SK-N-SH treated with all-trans-retinoic acid at 6 μM for 48 hours (cell line): ENCODE measurements at regions not wholly inside any gene's neighbourhood (a gene's known extent, or its start where the extent isn't known, plus 50 kb on each side); places are given as distances from the start of the nearest gene placed in this dataset.

Source experiments
- ARNTL ChIP-seq: fragments of 450-650 bp; formaldehyde crosslinking; IDR thresholded peaks from 2 replicates; pipeline ENCODE4 v1.5.0; 2020; ENCODE audit warnings: low read depth, mild to moderate bottlenecking, moderate library complexity, borderline replicate concordance
- ESRRG ChIP-seq: fragments of 250-450 bp; sonication (Bioruptor Pico); IDR thresholded peaks from 2 replicates; pipeline ENCODE4 v1.6.1; 2021; ENCODE audit warnings: mild to moderate bottlenecking
- GLIS3 ChIP-seq: fragments of 250-450 bp; sonication (Bioruptor Pico); IDR thresholded peaks from 2 replicates; pipeline ENCODE4 v1.5.0; 2020; ENCODE audit warnings: mild to moderate bottlenecking, moderate library complexity
- ISL1 ChIP-seq: fragments of 250-450 bp; sonication (Bioruptor Pico); IDR thresholded peaks from 2 replicates; pipeline ENCODE4 v2.1.2; 2022; ENCODE audit warnings: mild to moderate bottlenecking, moderate library complexity
- RARB ChIP-seq: fragments of 250-450 bp; sonication (Bioruptor Pico); IDR thresholded peaks from 2 replicates; pipeline ENCODE4 v1.8.0; 2021; ENCODE audit warnings: mild to moderate bottlenecking, moderate library complexity
- TOX ChIP-seq: fragments of 250-450 bp; sonication (Bioruptor Pico); IDR thresholded peaks from 2 replicates; pipeline ENCODE4 v1.8.0; 2021; ENCODE audit warnings: mild to moderate bottlenecking, moderate library complexity, borderline replicate concordance
- ZC3H10 ChIP-seq: fragments of 250-450 bp; sonication (Bioruptor Pico); IDR thresholded peaks from 2 replicates; pipeline ENCODE4 v1.5.1; 2021; ENCODE audit warnings: mild to moderate bottlenecking, moderate library complexity
- ZFP30 ChIP-seq: fragments of 450-650 bp; formaldehyde crosslinking; IDR thresholded peaks from 2 replicates; pipeline ENCODE4 v1.5.0; 2022; ENCODE audit warnings: mild to moderate bottlenecking, moderate library complexity
- TF ChIP-seq, protein P1 (sequence below): fragments of 250-450 bp; sonication (Bioruptor Pico); IDR thresholded peaks from 2 replicates; pipeline ENCODE4 v1.8.0; 2020; ENCODE audit warnings: mild to moderate bottlenecking, moderate library complexity, borderline replicate concordance
- TF ChIP-seq, protein P2 (sequence below): fragments of 250-450 bp; sonication (Bioruptor Pico); IDR thresholded peaks from 2 replicates; pipeline ENCODE4 v1.5.0; 2020; ENCODE audit warnings: mild to moderate bottlenecking, moderate library complexity
- TF ChIP-seq, protein P3 (sequence below): fragments of 250-450 bp; sonication (Bioruptor Pico); IDR thresholded peaks from 2 replicates; pipeline ENCODE4 v1.5.1; 2020; ENCODE audit warnings: low read depth, mild to moderate bottlenecking, moderate library complexity

DNA sequence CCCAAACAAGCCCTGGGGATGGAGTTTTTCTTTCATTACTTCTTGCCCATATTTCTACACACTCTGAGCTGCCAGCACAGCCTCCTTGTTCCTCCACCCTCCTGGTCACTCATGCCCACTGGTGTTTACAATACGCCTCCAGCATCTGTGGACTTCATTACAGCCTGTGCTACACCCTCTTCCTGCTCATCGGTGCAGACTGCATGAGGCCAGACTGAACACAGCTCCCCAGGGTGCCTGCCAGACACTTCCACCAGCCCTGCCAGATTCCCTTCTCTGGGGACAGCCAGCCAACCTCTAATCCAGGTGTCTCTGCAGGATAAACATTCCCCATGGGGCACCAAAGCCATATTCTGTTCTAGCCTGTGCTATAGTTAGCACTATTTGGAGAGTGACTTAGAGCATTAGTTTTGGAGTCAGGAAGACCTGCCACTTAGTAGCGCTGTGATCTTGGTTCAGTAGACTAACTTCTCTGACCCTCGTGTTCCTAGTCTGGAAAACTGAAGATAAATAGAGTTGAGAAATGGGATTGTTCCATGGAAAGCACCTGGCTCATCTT, 163.8 kb upstream of the KLF4 start:
- TF ChIP-seq GLIS3 (CRISPR knock-in tag) (no peak), ESRRG (CRISPR knock-in tag) (no peak), RARB (CRISPR knock-in tag) (no peak), TOX (CRISPR knock-in tag) (no peak), ISL1 (CRISPR knock-in tag) (no peak), ARNTL (CRISPR knock-in tag) (no peak), ZFP30 (CRISPR knock-in tag) (no peak), ZC3H10 (CRISPR knock-in tag) (no peak)
- TF ChIP-seq, protein P1, sequence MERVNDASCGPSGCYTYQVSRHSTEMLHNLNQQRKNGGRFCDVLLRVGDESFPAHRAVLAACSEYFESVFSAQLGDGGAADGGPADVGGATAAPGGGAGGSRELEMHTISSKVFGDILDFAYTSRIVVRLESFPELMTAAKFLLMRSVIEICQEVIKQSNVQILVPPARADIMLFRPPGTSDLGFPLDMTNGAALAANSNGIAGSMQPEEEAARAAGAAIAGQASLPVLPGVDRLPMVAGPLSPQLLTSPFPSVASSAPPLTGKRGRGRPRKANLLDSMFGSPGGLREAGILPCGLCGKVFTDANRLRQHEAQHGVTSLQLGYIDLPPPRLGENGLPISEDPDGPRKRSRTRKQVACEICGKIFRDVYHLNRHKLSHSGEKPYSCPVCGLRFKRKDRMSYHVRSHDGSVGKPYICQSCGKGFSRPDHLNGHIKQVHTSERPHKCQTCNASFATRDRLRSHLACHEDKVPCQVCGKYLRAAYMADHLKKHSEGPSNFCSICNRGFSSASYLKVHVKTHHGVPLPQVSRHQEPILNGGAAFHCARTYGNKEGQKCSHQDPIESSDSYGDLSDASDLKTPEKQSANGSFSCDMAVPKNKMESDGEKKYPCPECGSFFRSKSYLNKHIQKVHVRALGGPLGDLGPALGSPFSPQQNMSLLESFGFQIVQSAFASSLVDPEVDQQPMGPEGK (CRISPR knock-in tag), result no peak
- TF ChIP-seq, protein P2, sequence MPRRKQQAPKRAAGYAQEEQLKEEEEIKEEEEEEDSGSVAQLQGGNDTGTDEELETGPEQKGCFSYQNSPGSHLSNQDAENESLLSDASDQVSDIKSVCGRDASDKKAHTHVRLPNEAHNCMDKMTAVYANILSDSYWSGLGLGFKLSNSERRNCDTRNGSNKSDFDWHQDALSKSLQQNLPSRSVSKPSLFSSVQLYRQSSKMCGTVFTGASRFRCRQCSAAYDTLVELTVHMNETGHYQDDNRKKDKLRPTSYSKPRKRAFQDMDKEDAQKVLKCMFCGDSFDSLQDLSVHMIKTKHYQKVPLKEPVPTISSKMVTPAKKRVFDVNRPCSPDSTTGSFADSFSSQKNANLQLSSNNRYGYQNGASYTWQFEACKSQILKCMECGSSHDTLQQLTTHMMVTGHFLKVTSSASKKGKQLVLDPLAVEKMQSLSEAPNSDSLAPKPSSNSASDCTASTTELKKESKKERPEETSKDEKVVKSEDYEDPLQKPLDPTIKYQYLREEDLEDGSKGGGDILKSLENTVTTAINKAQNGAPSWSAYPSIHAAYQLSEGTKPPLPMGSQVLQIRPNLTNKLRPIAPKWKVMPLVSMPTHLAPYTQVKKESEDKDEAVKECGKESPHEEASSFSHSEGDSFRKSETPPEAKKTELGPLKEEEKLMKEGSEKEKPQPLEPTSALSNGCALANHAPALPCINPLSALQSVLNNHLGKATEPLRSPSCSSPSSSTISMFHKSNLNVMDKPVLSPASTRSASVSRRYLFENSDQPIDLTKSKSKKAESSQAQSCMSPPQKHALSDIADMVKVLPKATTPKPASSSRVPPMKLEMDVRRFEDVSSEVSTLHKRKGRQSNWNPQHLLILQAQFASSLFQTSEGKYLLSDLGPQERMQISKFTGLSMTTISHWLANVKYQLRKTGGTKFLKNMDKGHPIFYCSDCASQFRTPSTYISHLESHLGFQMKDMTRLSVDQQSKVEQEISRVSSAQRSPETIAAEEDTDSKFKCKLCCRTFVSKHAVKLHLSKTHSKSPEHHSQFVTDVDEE, result no peak
- TF ChIP-seq, protein P3, sequence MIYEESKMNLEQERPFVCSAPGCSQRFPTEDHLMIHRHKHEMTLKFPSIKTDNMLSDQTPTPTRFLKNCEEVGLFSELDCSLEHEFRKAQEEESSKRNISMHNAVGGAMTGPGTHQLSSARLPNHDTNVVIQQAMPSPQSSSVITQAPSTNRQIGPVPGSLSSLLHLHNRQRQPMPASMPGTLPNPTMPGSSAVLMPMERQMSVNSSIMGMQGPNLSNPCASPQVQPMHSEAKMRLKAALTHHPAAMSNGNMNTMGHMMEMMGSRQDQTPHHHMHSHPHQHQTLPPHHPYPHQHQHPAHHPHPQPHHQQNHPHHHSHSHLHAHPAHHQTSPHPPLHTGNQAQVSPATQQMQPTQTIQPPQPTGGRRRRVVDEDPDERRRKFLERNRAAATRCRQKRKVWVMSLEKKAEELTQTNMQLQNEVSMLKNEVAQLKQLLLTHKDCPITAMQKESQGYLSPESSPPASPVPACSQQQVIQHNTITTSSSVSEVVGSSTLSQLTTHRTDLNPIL (CRISPR knock-in tag), result no peak
